ENCODE measurements at regions not wholly inside any gene's neighbourhood (a gene's known extent, or its start where the extent isn't known, plus 50 kb on each side); places are given as distances from the start of the nearest gene placed in this dataset.
"Not testable (repeated sequence)": the region's sequence is repeated elsewhere in the genome, so short reads cannot be mapped to it uniquely, and the experiment has no call there.

DNA sequence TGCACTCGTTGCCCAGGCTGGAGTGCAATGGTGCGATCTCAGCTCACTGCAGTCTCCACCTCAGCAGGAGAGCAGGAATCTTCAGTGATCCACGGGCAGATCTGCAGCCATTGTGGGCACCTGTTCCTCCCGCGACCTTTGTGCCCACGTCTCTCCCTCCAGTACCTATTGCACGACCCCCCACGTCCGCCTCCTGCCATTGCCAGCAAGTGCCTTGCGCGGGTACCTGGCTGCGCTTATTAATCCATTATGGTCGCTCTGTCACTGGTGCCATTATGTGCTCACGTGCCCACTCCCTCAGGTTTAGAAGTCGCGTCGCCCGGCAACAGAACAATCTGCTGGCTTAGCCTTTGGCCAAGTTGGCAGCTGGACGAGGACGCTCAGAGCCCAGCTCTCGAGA lies 146.2 kb upstream of the C1QTNF3 start:
- DNase-seq (ENCODE audit: low read depth) = not testable (repeated sequence)

DNA sequence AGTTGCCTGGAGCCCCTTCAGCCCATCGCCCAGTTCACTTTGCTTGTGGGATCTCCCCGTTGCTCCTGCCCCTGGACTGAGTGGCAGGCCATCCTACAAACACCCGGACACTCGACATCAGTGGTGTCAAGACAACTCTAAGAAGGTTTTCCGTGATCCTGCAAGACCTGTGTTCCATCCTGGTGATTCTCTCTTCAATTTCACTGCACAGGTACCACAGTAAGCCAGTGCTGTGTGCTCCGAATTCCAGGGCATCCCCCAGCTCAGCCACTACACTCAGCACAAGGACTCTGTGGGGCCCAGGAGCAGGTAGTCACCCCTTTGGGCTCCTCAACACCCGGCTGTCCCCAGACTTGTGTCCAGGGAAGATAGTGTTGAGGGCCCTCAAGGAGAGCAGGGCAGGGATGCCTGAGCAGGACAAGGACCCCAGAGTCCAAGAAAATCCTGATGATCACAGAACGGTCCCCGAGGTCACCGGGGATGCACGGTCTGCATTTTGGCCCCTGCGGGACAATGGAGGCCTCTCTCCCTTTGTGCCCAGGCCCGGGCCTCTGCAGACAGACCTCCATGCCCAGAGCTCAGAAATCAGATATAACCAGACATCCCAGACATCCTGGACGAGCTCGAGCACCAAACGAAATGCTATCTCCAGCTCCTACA lies 146.9 kb upstream of the C1QTNF3 start:
- DNase-seq (ENCODE audit: low read depth) = peak; percentile 6

DNA sequence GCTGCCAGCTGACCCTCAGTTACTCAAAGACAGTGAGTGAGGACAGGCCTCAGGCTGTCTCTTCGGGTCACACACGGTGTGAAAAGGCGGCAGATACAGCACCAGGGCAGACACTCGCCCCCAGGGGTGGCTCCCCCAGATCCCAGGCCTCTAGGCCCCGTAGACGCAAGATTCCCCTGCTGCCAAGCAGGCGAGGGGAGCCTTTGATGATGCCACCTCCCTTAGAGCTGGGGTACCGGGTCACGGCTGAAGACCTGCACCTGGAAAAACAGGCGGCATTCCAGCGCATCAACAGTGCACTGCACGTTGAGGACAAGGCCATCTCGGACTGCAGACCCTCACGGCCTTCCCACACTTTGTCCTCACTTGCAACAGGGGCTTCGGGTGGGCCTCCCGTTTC lies 147.5 kb upstream of the C1QTNF3 start:
- not testable (repeated sequence) for DNase-seq (ENCODE audit: low read depth)

DNA sequence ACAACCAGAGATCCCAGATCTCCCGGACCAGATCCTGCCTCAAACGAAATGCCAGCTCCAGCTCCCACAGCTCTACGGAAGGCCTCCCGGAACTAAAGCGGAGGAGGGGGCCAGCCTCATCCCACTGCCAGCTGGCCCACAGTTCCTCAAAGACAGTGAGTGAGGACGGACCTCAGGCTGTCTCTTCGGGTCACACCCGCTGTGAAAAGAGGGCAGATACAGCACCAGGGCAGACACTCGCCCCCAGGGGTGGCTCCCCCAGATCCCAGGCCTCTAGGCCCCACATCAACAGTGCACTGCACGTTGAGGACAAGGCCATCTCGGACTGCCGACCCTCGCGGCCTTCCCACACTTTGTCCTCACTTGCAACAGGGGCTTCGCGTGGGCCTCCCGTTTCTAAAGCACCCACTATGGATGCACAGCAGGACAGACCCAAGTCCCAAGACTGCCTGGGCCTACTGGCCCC lies 148.3 kb upstream of the C1QTNF3 start:
- not testable (repeated sequence) for DNase-seq (ENCODE audit: low read depth)

DNA sequence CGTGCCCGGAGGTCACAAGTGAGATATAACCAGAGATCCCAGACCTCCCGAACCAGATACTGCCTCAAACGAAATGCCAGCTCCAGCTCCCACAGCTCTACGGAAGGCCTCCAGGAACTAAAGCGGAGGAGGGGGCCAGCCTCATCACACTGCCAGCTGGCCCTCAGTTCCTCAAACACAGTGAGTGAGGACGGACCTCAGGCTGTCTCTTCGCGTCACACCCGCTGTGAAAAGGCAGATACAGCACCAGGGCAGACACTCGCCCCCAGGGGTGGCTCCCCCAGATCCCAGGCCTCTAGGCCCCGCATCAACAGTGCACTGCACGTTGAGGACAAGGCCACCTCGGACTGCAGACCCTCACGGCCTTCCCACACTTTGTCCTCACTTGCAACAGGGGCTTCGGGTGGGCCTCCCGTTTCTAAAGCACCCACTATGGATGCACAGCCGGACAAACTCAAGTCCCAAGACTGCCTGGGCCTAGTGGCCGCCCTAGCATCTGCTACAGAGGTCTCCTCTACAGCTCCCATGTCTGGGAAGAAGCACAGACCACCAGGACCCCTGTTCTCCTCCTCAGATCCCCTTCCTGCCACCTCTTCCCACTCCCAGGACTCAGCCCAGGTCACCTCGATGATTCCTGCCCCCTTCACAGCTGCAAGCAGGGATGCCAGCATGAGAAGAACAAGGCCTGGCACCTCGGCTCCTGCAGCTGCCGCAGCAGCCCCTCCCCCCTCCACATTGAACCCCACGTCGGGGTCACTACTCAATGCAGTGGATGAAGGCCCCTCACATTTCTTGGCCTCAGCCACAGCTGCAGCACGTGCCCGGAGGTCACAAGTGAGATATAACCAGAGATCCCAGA lies 149.3 kb upstream of the C1QTNF3 start:
- not testable (repeated sequence) for DNase-seq (ENCODE audit: low read depth)

DNA sequence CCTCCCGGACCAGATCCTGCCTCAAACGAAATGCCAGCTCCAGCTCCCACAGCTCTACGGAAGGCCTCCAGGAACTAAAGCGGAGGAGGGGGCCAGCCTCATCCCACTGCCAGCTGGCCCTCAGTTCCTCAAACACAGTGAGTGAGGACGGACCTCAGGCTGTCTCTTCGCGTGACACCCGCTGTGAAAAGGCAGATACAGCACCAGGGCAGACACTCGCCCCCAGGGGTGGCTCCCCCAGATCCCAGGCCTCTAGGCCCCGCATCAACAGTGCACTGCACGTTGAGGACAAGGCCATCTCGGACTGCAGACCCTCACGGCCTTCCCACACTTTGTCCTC lies 149.9 kb upstream of the C1QTNF3 start:
- not testable (repeated sequence) for DNase-seq (ENCODE audit: low read depth)

DNA sequence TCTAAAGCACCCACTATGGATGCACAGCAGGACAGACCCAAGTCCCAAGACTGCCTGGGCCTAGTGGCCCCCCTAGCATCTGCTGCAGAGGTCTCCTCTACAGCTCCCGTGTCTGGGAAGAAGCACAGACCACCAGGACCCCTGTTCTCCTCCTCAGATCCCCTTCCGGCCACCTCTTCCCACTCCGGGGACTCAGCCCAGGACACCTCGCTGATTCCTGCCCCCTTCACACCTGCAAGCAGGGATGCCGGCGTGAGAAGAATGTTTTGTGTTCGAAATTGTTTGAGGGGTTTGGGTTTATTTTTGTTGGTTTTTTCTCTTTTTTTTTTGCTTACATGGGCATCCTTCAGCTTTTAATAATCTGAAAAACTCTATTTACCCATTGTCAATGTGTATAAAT lies 150.3 kb upstream of the C1QTNF3 start:
- not testable (repeated sequence) for DNase-seq (ENCODE audit: low read depth)

DNA sequence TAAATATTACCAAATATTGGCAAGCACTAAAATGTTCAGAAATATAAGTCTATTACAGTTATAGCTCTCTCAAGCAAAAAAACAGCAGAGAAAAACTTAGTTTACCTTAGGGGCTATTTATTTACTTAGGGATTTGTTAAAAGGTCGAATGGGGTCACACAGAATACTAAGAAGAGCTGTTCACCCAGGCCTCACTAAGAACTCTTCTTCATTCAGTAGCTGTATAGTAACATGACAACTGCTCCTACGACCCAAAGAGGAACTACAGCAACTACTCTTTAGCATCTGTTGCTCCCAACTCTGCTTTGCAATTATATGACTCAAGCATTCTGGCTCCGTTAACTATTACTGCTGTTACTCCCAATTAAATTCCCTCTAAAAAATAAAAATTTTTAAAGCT lies 150.8 kb upstream of the C1QTNF3 start:
- not testable (repeated sequence) for DNase-seq (ENCODE audit: low read depth)

DNA sequence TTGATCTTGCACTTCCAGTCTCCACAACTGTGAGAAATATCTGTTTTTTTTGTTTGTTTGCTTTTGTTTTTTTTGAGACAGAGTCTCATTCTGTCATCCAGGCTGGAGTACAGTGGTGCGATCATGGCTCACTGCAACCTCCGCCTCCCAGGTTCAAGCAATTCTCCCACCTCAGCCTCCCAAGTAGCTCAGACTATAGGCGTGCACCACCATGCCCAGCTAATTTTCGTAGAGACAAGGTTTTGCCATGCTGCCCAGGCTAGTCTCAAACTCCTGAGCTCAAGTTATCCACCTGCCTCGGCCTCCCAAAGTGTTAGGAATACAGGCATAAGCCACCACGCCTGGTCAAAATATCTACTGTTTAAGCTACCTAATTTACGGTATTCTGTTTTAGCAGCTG lies 153.1 kb upstream of the C1QTNF3 start:
- DNase-seq (ENCODE audit: low read depth) = not testable (repeated sequence)

DNA sequence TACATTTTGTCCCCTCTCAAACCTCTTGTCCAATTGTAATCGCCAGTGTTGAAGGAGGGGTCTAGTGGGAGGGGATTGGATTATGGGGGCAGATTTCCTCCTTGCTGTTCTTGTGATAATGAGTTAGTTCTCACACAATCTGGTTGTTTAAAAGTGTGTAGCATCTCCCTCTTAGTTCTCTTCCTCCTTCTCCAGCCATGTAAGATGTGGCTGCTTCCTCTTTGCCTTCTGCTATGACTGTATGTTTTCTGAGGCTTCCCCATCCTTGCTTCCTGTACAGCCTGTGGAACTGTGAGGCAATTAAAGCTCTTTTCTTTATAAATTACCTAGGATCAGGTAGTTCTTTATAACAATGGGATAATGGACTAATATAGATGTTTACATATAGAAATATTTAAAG lies 162.3 kb upstream of the C1QTNF3 start:
- DNase-seq (ENCODE audit: low read depth) = not testable (repeated sequence)

DNA sequence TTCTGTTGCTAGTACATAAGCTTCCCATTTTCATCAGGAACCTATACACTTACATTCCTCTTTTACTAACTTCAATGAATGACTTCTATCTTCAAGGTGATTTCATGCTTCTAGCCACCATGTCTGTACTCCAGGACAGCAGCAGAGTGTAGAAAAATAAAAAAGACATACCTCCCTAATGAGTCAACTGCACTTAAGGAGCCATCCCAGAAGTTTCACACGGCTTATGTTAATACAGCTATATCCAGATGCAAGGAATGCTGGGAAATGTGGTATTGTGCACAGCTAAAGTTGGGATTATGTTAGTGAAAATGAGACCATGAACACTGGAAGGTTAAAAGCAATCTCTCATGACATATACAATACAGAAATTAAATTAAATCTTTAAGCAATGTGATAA lies 174.4 kb upstream of the C1QTNF3 start:
- DNase-seq (ENCODE audit: low read depth) = peak; percentile 78

DNA sequence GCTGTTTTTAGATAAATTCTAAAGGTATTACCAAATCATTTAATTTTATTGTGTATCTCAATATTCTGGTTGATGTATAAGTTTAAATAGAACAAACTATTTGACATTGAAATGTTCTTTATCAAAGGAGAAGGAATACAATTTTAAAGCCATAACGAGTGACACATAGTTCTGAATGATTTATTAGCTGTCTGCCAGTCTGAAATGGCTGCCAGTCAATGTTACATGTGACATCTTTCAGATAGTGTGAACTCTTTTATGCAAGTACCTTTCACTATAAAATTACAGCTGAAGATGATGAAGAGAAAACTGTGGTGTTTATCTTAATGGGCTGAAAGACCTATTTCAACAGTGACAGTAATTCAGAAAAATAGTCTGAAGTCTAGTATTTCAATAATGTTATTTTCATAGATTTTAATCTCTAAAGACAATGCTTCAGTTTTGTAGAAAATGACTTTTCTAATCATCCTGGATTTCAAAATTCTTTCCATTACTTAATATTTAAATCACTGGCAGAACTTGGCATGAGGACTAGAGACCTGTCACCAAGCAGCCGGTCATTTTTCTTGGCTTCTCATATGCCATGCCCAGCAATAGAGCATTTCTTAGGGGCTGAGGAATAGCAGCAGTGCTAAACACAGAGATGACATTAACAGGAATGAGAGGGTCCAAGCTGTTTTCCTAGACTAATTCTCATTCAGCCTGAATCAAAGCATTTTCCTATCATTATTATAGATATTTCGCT lies 178.5 kb upstream of the C1QTNF3 start:
- DNase-seq (ENCODE audit: low read depth) = not testable (repeated sequence)

DNA sequence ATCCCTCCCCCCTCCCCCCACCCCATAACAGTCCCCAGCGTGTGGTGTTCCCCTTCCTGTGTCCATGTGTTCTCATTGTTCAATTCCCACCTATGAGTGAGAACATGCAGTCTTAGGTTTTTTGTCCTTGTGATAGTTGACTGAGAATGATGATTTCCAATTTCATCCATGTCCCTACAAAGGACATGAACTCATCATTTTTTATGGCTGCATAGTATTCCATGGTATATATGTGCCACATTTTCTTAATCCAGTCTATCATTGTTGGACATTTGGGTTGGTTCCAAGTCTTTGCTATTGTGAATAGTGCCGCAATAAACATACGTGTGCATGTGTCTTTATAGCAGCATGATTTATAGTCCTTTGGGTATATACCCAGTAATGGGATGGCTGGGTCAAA lies 180.1 kb upstream of the C1QTNF3 start:
- DNase-seq (ENCODE audit: low read depth) = not testable (repeated sequence)

DNA sequence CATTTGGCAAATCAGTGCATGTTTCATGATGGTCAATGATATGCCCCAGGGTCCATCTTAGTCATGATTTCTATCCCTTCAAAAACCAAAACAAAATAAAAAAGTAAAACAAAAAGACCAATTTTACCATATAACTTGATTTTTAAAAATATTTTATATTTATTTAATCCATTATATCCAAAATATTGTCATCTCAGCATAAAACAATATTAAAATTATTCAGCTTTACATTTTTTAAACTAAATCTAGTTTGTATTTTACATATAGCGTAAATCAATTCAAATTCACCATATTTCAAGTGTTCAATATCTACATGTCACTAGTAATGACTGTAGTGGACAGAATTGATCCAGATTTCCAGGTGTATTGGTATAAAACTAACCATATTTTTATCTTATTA lies 187.4 kb upstream of the C1QTNF3 start:
- not testable (repeated sequence) for DNase-seq (ENCODE audit: low read depth)

DNA sequence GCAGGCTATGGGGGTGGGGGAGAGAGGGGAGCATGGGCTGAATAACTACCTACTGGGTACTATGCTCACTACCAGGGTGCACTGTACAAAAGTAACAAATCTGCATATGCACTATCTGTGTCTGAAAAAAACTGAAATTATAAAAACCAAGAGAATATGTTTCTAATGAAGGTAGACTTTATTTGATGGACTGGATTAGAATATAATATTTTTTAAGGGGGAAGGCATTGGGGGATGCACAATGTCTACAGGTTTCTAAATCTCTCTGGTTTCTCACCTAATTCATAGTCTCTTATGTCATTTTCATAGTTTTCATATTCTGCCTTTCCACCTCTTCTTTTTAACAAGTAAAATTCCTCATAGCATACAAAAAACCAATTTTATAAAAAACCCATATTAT lies 200.8 kb upstream of the C1QTNF3 start:
- DNase-seq (ENCODE audit: low read depth) = not testable (repeated sequence)

DNA sequence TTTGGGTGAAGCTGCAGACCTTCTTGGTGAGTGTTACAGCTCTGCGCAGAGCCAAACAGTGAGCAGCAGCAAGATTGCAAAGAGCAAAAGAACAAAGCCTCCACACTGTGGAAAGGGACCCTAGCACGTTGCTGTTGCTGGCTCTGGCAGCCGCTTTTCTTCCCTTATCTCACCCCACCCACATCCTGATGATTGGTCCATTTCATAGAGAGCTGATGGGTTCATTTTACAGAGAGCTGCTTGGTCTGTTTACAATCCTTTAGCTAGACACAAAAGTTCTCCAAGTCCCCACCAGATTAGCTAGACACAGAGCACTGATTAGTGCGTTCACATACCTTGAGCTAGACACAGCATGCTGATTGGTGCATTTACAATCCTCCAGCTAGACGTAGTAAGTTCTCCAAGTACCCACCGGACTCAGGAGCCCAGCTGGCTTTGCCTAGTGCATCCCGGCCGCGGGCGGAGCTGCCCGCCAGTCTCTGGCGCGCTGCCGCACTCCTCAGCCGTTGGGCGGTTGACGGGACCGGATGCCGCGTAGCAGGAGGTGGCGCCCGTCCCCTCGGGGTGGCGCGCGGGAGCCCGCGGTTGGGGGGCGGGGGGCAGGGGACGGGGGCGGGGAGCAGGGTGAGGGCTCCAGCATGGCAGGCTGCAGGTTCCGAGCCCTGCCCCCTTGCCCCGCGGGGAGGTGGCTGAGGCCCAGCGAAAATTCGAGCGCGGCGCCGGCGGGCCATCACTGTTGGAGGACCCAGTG lies 201.4 kb upstream of the C1QTNF3 start:
- DNase-seq (ENCODE audit: low read depth) = peak; percentile 64

DNA sequence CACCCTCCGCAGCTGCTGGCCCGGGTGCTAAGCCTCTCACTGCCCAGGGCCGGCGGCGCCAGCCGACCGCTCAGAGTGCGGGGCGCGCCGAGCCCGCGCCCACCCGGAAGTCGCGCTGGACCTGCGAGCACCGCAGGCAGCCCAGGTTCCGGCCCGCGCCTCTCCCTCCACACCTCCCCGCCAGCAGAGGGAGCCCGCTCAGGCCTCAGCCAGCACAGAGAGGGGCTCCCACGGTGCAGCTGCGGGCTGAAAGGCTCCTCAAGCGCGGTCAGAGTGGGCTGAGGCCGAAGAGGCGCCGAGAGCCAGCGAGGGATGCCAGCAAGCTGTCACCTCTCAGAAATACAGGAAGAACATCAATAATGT lies 202.0 kb upstream of the C1QTNF3 start:
- DNase-seq (ENCODE audit: low read depth) = not testable (repeated sequence)

DNA sequence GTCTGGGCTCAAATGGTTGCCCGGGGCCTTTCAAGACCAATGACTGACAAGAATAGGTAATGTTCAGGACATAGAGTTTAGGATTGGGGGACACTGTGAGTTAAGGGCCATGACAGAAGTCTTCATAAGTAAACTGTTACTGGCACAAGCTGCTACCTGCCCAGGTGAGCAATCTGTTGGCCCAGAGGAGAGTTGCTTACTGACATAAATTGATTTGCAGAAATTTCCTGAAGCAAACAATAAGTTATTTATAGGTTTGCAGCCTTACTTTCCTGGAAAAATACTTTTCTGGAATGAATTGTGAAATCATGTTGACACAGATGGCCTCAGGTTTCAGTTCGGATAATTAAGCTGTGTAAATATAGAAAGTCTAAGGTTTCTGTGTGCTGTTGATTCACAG lies 202.8 kb upstream of the C1QTNF3 start:
- DNase-seq (ENCODE audit: low read depth) = not testable (repeated sequence)

DNA sequence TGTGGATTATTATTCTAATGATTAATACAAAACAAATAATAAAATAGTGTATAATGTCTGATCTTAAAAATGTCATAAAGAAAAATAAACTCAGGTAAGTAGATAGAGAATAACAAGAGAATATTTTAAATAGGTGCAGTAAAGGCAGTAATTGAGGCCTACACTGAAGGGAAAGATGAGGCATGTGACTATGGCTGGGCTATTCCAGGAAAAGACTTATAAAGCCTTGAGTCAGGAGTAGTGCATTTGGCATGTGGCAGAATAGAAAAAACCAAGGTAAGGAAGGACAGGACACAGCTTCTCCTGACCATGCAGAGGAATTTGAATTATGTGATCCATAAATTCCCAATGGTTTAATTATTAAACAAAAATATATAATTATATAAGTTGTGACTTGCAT lies 215.6 kb upstream of the C1QTNF3 start:
- DNase-seq (ENCODE audit: low read depth) = not testable (repeated sequence)

DNA sequence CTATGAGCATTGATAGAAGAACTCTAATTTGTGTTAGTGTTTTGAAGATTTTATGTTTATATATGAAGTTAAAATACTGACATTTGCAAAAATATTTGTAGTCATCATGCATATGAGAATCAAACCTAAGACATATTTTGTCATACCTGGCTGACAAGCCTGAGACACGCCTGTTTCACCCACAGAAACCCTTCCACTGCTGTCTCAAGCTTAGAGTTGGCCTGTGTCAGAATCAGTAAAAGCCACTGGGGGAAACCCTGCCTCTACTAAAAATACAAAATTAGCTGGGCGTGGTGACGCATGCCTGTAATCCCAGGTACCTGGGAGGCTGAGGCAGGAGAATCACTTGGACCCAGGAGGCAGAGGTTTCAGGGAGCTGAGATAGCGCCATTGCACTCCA lies 218.0 kb upstream of the C1QTNF3 start:
- DNase-seq (ENCODE audit: low read depth) = not testable (repeated sequence)

DNA sequence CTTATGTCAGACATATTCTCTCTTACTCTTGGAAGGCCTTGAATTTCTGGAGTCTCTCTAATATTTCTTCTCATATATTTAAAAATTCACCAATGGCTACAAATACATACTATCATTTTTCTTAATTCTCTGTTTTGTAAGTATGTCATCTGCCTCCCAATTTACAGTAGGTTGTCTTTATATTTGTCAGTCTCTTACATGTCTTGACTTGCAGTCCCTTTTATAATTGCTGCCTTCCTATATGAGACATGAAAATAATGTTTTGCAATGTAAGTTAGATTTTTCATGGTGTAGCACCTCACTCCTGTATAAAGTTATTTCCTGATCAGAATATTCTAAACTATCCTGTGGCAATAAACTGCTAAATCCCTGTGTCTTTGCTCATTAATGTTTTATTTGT lies 223.1 kb upstream of the C1QTNF3 start:
- not testable (repeated sequence) for DNase-seq (ENCODE audit: low read depth)

DNA sequence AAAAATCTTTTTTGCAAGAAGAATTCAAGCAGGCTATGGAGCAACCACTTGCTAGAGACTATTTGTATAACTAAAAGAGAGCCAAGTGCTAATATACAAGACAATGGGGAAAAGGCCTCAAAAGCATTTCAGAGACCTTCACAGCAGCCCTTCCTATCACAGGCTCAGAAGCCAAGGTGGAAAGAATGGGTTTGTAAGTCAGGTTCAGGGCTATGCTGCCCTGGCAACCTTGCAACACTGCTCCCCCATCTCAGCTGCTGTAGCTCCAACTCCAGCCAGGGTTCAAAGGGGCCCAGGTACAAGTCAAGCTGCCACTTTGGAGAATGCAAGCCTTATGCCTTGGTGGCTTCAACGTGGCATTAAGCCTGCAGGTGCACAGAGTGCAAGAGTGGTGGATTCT lies 253.7 kb upstream of the C1QTNF3 start:
- not testable (repeated sequence) for DNase-seq (ENCODE audit: low read depth)
